ENCODE measurements at regions not wholly inside any gene's neighbourhood (a gene's known extent, or its start where the extent isn't known, plus 50 kb on each side); places are given as distances from the start of the nearest gene placed in this dataset.

GRCh38 chr11:25613451-25613850 is 718.5 kb upstream of the ANO3 start:
- TF ChIP-seq CTCF (IDR thresholded peaks at IDR 0.05) (no peak), NFYB (CRISPR knock-in tag; conservative IDR thresholded peaks at IDR 0.05; ENCODE audit: low read depth) (no peak), ZNF512 (CRISPR knock-in tag; IDR thresholded peaks at IDR 0.05; ENCODE audit: borderline replicate concordance) (no peak), E2F4 (CRISPR knock-in tag; IDR thresholded peaks at IDR 0.05; ENCODE audit: borderline replicate concordance, low read depth) (no peak), E2F1 (CRISPR knock-in tag; IDR thresholded peaks at IDR 0.05) (no peak)
